Ammon's horn (tissue), 1 donor: ENCODE measurements at regions not wholly inside any gene's neighbourhood (a gene's known extent, or its start where the extent isn't known, plus 50 kb on each side); places are given as distances from the start of the nearest gene placed in this dataset.
"Not testable (repeated sequence)": the region's sequence is repeated elsewhere in the genome, so short reads cannot be mapped to it uniquely, and the experiment has no call there.

Source experiments
- DNase-seq: peaks from one replicate; pipeline ENCODE4 v3.0.0-alpha.2; 2016; ENCODE audit warnings: low spot score

GRCh38 chr4:135447598-135447997 is 1246.0 kb upstream of the PABPC4L start:
- not testable (repeated sequence) for DNase-seq

- no peak for DNase-seq
Observed at GRCh38 chr4:135434936-135435335, 1233.3 kb upstream of the PABPC4L start.

- DNase-seq = no peak
Observed at GRCh38 chr4:135429528-135429927, 1227.9 kb upstream of the PABPC4L start.

GRCh38 chr4:135418353-135418752 is 1216.8 kb upstream of the PABPC4L start:
- no peak for DNase-seq

GRCh38 chr4:135412213-135412612 is 1210.6 kb upstream of the PABPC4L start:
- DNase-seq = no peak

- no peak for DNase-seq
Observed at GRCh38 chr4:135411251-135411650, 1209.7 kb upstream of the PABPC4L start.

- not testable (repeated sequence) for DNase-seq
Observed at GRCh38 chr4:135409261-135409660, 1207.7 kb upstream of the PABPC4L start.

GRCh38 chr4:135408109-135408508 is 1206.5 kb upstream of the PABPC4L start:
- no peak for DNase-seq

- DNase-seq = not testable (repeated sequence)
Observed at GRCh38 chr4:135406597-135406996, 1205.0 kb upstream of the PABPC4L start.

GRCh38 chr4:135385830-135386581 is 1184.4 kb upstream of the PABPC4L start:
- no peak for DNase-seq

GRCh38 chr4:135383356-135384288 is 1182.0 kb upstream of the PABPC4L start:
- DNase-seq = no peak

GRCh38 chr4:135382280-135382959 is 1180.8 kb upstream of the PABPC4L start:
- DNase-seq = no peak

GRCh38 chr4:135372131-135372530 is 1170.5 kb upstream of the PABPC4L start:
- no peak for DNase-seq

GRCh38 chr4:135371137-135371536 is 1169.5 kb upstream of the PABPC4L start:
- DNase-seq = no peak

GRCh38 chr4:135368831-135369230 is 1167.2 kb upstream of the PABPC4L start:
- no peak for DNase-seq

- DNase-seq = no peak
Observed at GRCh38 chr4:135365065-135365464, 1163.5 kb upstream of the PABPC4L start.

GRCh38 chr4:135359128-135359527 is 1157.5 kb upstream of the PABPC4L start:
- no peak for DNase-seq

- no peak for DNase-seq
Observed at GRCh38 chr4:135357091-135357490, 1155.5 kb upstream of the PABPC4L start.

- no peak for DNase-seq
Observed at GRCh38 chr4:135354876-135355275, 1153.3 kb upstream of the PABPC4L start.

- no peak for DNase-seq
Observed at GRCh38 chr4:135353008-135353407, 1151.4 kb upstream of the PABPC4L start.

- no peak for DNase-seq
Observed at GRCh38 chr4:135344492-135344891, 1142.9 kb upstream of the PABPC4L start.

- no peak for DNase-seq
Observed at GRCh38 chr4:135338181-135338580, 1136.6 kb upstream of the PABPC4L start.
